Endothelial cell of umbilical vein (primary cell): ENCODE measurements at regions not wholly inside any gene's neighbourhood (a gene's known extent, or its start where the extent isn't known, plus 50 kb on each side); places are given as distances from the start of the nearest gene placed in this dataset.
A peak's percentile ranks its signal among the peaks of the same experiment; 100 is the strongest.

ENCODE experiments used
- BruUV-seq: library from RNA; stranded (reverse); fragments of 400-500 nt; replicated peaks from 2 replicates; lab custom pipeline; 2021; lab: Mats Ljungman, UMichigan
- CTCF ChIA-PET: fragments of 300-600, 350-600 bp; sonication (Branson Sonifier 250); formaldehyde crosslinking; loops from one replicate; lab custom pipeline; 2021; ENCODE audit warnings: antibody characterized with exemption, inconsistent platforms; lab: Charles Lee
- POLR2A ChIA-PET: fragments of 300-600, 350-600 bp; sonication (Branson Sonifier 250); formaldehyde crosslinking; loops from one replicate; lab custom pipeline; 2021; ENCODE audit warnings: antibody characterized with exemption, inconsistent platforms; lab: Charles Lee
- DNase-seq: peaks from one replicate; pipeline ENCODE4 v3.0.0-alpha.2; 2011; ENCODE audit warnings: low read depth, low spot score
- FAIRE-seq: peaks from 2 replicates; lab custom pipeline; 2011; peaks lifted over from hg19 to GRCh38; lab: Jason Lieb, UNC
- H2AFZ ChIP-seq: 2 replicates; pipeline ENCODE4 v1.6.0; 2012; ENCODE audit warnings: low read depth, low read length, control low read depth, inconsistent platforms
- H3K27ac ChIP-seq: 2 replicates; pipeline ENCODE4 v1.5.1; 2011; ENCODE audit warnings: low read depth, mild to moderate bottlenecking, control low read depth, low read length, moderate library complexity; ENCODE audit not compliant: insufficient read depth
- H3K27me3 ChIP-seq, 2 experiments: 2 replicates each; pipeline versions ENCODE4 v1.6.0 to v1.6.1; 2011; ENCODE audit warnings: low read length in 2 of 2, mixed read lengths in 1 of 2; ENCODE audit not compliant: control insufficient read depth in 2 of 2, insufficient read depth in 2 of 2
- H3K36me3 ChIP-seq, 2 experiments: 2 replicates in 1 of 2; 3 replicates in 1 of 2; pipeline ENCODE4 v1.5.1; 2011; ENCODE audit warnings: low read length in 2 of 2, mild to moderate bottlenecking in 1 of 2, moderate library complexity in 1 of 2; ENCODE audit not compliant: control insufficient read depth in 2 of 2, insufficient read depth in 2 of 2; ENCODE audit errors: extremely low read depth in 1 of 2
- H3K4me1 ChIP-seq: 3 replicates; pipeline ENCODE4 v1.5.1; 2011; ENCODE audit warnings: mild to moderate bottlenecking, low read length; ENCODE audit not compliant: control insufficient read depth, insufficient read depth; ENCODE audit errors: extremely low read depth
- H3K4me2 ChIP-seq: 2 replicates; pipeline ENCODE4 v1.6.1; 2011; ENCODE audit warnings: low read length, control low read depth, mixed read lengths; ENCODE audit not compliant: insufficient read depth
- H3K4me3 ChIP-seq, 3 experiments: fragments of 200-600 bp in 1 of 3; sonication (generic), shearing (Covaris generic) in 1 of 3; replicated peaks in 1 of 3; 2 replicates each; pipeline ENCODE4 v1.5.1; 2011 to 2016; ENCODE audit warnings: control low read depth in 3 of 3, low read length in 3 of 3, mild to moderate bottlenecking in 2 of 3, inconsistent platforms in 1 of 3, low read depth in 1 of 3, moderate library complexity in 1 of 3; ENCODE audit not compliant: insufficient read depth in 1 of 3
- H3K79me2 ChIP-seq: 2 replicates; pipeline ENCODE4 v1.6.0; 2012; ENCODE audit warnings: low read length, inconsistent platforms; ENCODE audit not compliant: control insufficient read depth, insufficient read depth
- H3K9ac ChIP-seq: replicated peaks from 2 replicates; pipeline ENCODE3; 2011; ENCODE audit warnings: low read length, control low read depth; ENCODE audit not compliant: insufficient read depth; ENCODE audit errors: extremely low read depth
- H3K9me1 ChIP-seq: replicated peaks from 3 replicates; pipeline ENCODE4 v1.6.0; 2011; ENCODE audit warnings: mild to moderate bottlenecking, low read length; ENCODE audit not compliant: control insufficient read depth, insufficient read depth; ENCODE audit errors: extremely low read depth
- H3K9me3 ChIP-seq: replicated peaks from 2 replicates; pipeline ENCODE4 v1.5.1; 2012; ENCODE audit warnings: low read length, inconsistent platforms; ENCODE audit not compliant: control insufficient read depth, insufficient read depth
- H4K20me1 ChIP-seq: replicated peaks from 2 replicates; pipeline ENCODE3; 2011; ENCODE audit warnings: mild to moderate bottlenecking, low read length; ENCODE audit not compliant: control insufficient read depth, insufficient read depth; ENCODE audit errors: extremely low read depth
- EZH2 ChIP-seq: IDR thresholded peaks from 2 replicates; pipeline ENCODE4 v1.6.1; 2012; ENCODE audit warnings: borderline replicate concordance, low read depth, mild to moderate bottlenecking, moderate library complexity, low read length, inconsistent platforms; ENCODE audit not compliant: severe bottlenecking
- FOS ChIP-seq: IDR thresholded peaks from 2 replicates; pipeline ENCODE4 v1.6.1; 2011; ENCODE audit warnings: mild to moderate bottlenecking, low read length, moderate library complexity, borderline replicate concordance; ENCODE audit not compliant: insufficient read depth
- GATA2 ChIP-seq: IDR thresholded peaks from 2 replicates; pipeline ENCODE4 v1.7.0; 2011; ENCODE audit warnings: low read depth, mild to moderate bottlenecking, moderate library complexity, mixed read lengths, low read length; ENCODE audit not compliant: insufficient read length, insufficient read depth
- JUN ChIP-seq: IDR thresholded peaks from 2 replicates; pipeline ENCODE4 v1.6.1; 2011; ENCODE audit warnings: borderline replicate concordance, low read depth; ENCODE audit not compliant: insufficient read length, insufficient read depth
- MYC ChIP-seq: IDR thresholded peaks from one replicate; pipeline ENCODE4 v1.6.1; 2011; ENCODE audit warnings: mild to moderate bottlenecking, low read depth, low read length
- POLR2A ChIP-seq: IDR thresholded peaks from 2 replicates; pipeline ENCODE4 v1.6.1; 2012; ENCODE audit warnings: low read depth, mild to moderate bottlenecking, control low read depth, low read length
- POLR2AphosphoS5 ChIP-seq: IDR thresholded peaks from 2 replicates; pipeline ENCODE4 v1.6.1; 2012; ENCODE audit warnings: low read depth, mild to moderate bottlenecking, control low read depth, low read length, moderate library complexity; ENCODE audit not compliant: insufficient read depth
- dilution Hi-C: fragments of 300-500 bp; cut with MboI; formaldehyde crosslinking; loops from one replicate; pipeline ENCODE4 v1.15.0; 2019; ENCODE audit warnings: low sequenced_read_pairs; ENCODE audit not compliant: extremely low pct_ligation_motif_present
- intact Hi-C: fragments of 100-400 bp; cut with micrococcal nuclease; formaldehyde crosslinking; loops from one replicate; pipeline ENCODE4 v1.10.0; 2022
- TF ChIP-seq, protein P1 (sequence below), 2 donors: IDR thresholded peaks; 1 replicate in 1 of 2; 2 replicates in 1 of 2; pipeline ENCODE4 v1.5.1; 2011; ENCODE audit warnings: low read length in 2 of 2, mild to moderate bottlenecking in 2 of 2, moderate library complexity in 2 of 2, control low read depth in 1 of 2, inconsistent platforms in 1 of 2, low read depth in 1 of 2; ENCODE audit not compliant: insufficient read depth in 1 of 2; ENCODE audit errors: extremely low read depth in 1 of 2
- TF ChIP-seq, protein P2 (sequence below): IDR thresholded peaks from 2 replicates; pipeline ENCODE4 v1.6.1; 2011; ENCODE audit not compliant: insufficient read depth, insufficient read length

DNA sequence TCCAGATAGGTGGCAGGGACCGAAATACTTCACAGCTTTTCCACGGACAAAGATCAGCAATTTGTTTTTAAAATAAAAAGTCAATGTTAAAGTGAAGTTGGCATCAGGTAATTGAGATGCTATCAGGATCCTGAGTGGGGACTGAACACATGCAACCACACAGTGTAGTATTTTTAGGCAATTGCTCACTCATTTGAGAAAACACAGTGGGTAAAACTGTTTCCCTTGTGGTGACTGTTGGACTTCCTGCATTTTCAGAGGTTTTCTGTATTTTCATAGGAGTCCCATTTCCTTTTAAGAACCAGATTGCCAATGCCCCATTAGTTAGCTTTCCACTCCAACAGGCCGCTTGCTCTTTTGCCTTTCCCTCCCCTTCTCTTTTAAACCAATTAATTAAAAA lies 159.5 kb upstream of the ZNF32 start:
- no peaks in the 10 kb centered on the region for H3K9me3 ChIP-seq
- POLR2A ChIA-PET, result no interaction called here
- DNase-seq (peak; percentile 17), FAIRE-seq (peak; percentile 4)
- no peak overlapping the region for H3K27ac ChIP-seq
- no peaks in the 10 kb centered on the region for H3K36me3 ChIP-seq
- TF ChIP-seq, protein P1, sequence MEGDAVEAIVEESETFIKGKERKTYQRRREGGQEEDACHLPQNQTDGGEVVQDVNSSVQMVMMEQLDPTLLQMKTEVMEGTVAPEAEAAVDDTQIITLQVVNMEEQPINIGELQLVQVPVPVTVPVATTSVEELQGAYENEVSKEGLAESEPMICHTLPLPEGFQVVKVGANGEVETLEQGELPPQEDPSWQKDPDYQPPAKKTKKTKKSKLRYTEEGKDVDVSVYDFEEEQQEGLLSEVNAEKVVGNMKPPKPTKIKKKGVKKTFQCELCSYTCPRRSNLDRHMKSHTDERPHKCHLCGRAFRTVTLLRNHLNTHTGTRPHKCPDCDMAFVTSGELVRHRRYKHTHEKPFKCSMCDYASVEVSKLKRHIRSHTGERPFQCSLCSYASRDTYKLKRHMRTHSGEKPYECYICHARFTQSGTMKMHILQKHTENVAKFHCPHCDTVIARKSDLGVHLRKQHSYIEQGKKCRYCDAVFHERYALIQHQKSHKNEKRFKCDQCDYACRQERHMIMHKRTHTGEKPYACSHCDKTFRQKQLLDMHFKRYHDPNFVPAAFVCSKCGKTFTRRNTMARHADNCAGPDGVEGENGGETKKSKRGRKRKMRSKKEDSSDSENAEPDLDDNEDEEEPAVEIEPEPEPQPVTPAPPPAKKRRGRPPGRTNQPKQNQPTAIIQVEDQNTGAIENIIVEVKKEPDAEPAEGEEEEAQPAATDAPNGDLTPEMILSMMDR (IDR thresholded peaks at IDR 0.05; ENCODE audit: extremely low read depth in 1 of 2, insufficient read depth in 1 of 2, low read depth in 1 of 2, low read length in 2 of 2), result no peak
- TF ChIP-seq GATA2, result peak; percentile 45
- TF ChIP-seq EZH2, result no peak
- no peak for TF ChIP-seq MYC
- no peak for TF ChIP-seq JUN
- TF ChIP-seq, protein P2, sequence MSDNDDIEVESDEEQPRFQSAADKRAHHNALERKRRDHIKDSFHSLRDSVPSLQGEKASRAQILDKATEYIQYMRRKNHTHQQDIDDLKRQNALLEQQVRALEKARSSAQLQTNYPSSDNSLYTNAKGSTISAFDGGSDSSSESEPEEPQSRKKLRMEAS, result no peak
- TF ChIP-seq FOS, result peak; percentile 32
- no peak for TF ChIP-seq POLR2AphosphoS5
- TF ChIP-seq POLR2A, result no peak
- intact Hi-C loops (no loop called here), dilution Hi-C loops (no loop called here)
- CTCF ChIA-PET, result no interaction called here
- peaks cover 0 to 4% of the 10 kb centered on the region in 2 experiments for H3K27me3 ChIP-seq
- H3K9ac ChIP-seq, result no peak overlapping the region
- H3K79me2 ChIP-seq, result no peaks in the 10 kb centered on the region
- BruUV-seq, result no TSS peak
- no peak overlapping the region for H2AFZ ChIP-seq
- no peaks in the 10 kb centered on the region for H4K20me1 ChIP-seq
- H3K4me2 ChIP-seq, result no peak overlapping the region
- H3K9me1 ChIP-seq, result no peaks in the 10 kb centered on the region
- peaks cover 9% of the 10 kb centered on the region for H3K4me1 ChIP-seq
- no peak overlapping the region for H3K4me3 ChIP-seq
